Activated CD4-positive, CD25-positive, alpha-beta regulatory T cell (primary cell): ENCODE measurements at regions not wholly inside any gene's neighbourhood (a gene's known extent, or its start where the extent isn't known, plus 50 kb on each side); places are given as distances from the start of the nearest gene placed in this dataset.

Source experiments
- DNase-seq, 4 experiments: peaks; one replicate each; lab custom pipeline; 2025; lab: John Stamatoyannopoulos, UW

- no peak for DNase-seq
These were observed 339.8 kb upstream of the ARRDC3 start for GRCh38 chr5:91722736-91723467.

- no peak for DNase-seq
These were observed 329.6 kb upstream of the ARRDC3 start for GRCh38 chr5:91712718-91713117.

GRCh38 chr5:91707521-91707841 is 324.4 kb upstream of the ARRDC3 start:
- DNase-seq = no peak

- no peak for DNase-seq
These were observed 323.8 kb upstream of the ARRDC3 start for GRCh38 chr5:91706785-91707520.

GRCh38 chr5:91703128-91703527 is 320.0 kb upstream of the ARRDC3 start:
- no peak for DNase-seq

GRCh38 chr5:91699429-91699828 is 316.3 kb upstream of the ARRDC3 start:
- no peak for DNase-seq

GRCh38 chr5:91691592-91691991 is 308.5 kb upstream of the ARRDC3 start:
- DNase-seq = no peak

- no peak for DNase-seq
These were observed 307.8 kb upstream of the ARRDC3 start for GRCh38 chr5:91690921-91691320.

GRCh38 chr5:91687430-91687829 is 304.3 kb upstream of the ARRDC3 start:
- no peak for DNase-seq

- no peak for DNase-seq
These were observed 301.5 kb upstream of the ARRDC3 start for GRCh38 chr5:91684625-91685024.

- DNase-seq = no peak
These were observed 287.4 kb upstream of the ARRDC3 start for GRCh38 chr5:91670563-91670962.

- DNase-seq = no peak
These were observed 287.0 kb upstream of the ARRDC3 start for GRCh38 chr5:91670122-91670521.

- no peak for DNase-seq
These were observed 285.1 kb upstream of the ARRDC3 start for GRCh38 chr5:91668261-91668660.

- no peak for DNase-seq
These were observed 269.6 kb upstream of the ARRDC3 start for GRCh38 chr5:91652678-91653077.

GRCh38 chr5:91651704-91652103 is 268.6 kb upstream of the ARRDC3 start:
- DNase-seq = no peak

GRCh38 chr5:91645347-91645746 is 262.2 kb upstream of the ARRDC3 start:
- no peak for DNase-seq

- no peak for DNase-seq
These were observed 260.7 kb upstream of the ARRDC3 start for GRCh38 chr5:91643797-91644196.

- no peak for DNase-seq
These were observed 259.5 kb upstream of the ARRDC3 start for GRCh38 chr5:91642581-91642980.

- DNase-seq = no peak
These were observed 258.7 kb upstream of the ARRDC3 start for GRCh38 chr5:91641730-91642350.

- no peak for DNase-seq
These were observed 256.6 kb upstream of the ARRDC3 start for GRCh38 chr5:91639744-91640143.

GRCh38 chr5:91638010-91638409 is 254.9 kb upstream of the ARRDC3 start:
- DNase-seq = no peak

- DNase-seq = no peak
These were observed 253.0 kb upstream of the ARRDC3 start for GRCh38 chr5:91635950-91636734.

GRCh38 chr5:91632871-91633270 is 249.8 kb upstream of the ARRDC3 start:
- no peak for DNase-seq
